Esophagus mucosa (tissue), 1 donor: ENCODE measurements at regions not wholly inside any gene's neighbourhood (a gene's known extent, or its start where the extent isn't known, plus 50 kb on each side); places are given as distances from the start of the nearest gene placed in this dataset.
A peak's percentile ranks its signal among the peaks of the same experiment; 100 is the strongest.

ENCODE experiments used
- ATAC-seq: fragments of 200-7000 bp; cut with Tn5 transposase; one replicate; pipeline ENCODE4 v1.9.1; 2020
- donor health status: DM: yes; HTN: yes; CAD: no.

- ATAC-seq: no peak
Measured at GRCh38 chr2:60045456-60045855, 508.0 kb downstream of the BCL11A start.

- ATAC-seq: no peak
Measured at GRCh38 chr2:60044484-60044883, 509.0 kb downstream of the BCL11A start.

- ATAC-seq: no peak
Measured at GRCh38 chr2:60042023-60042422, 511.4 kb downstream of the BCL11A start.

GRCh38 chr2:60033325-60033724 lies 520.1 kb downstream of the BCL11A start:
- ATAC-seq: peak; percentile 75

- ATAC-seq: no peak
Measured at GRCh38 chr2:60029566-60029883, 523.9 kb downstream of the BCL11A start.

- ATAC-seq: no peak
Measured at GRCh38 chr2:60028849-60029565, 524.4 kb downstream of the BCL11A start.

GRCh38 chr2:60025496-60025895 lies 528.0 kb downstream of the BCL11A start:
- no peak for ATAC-seq

- ATAC-seq: no peak
Measured at GRCh38 chr2:60023256-60023985, 530.0 kb downstream of the BCL11A start.

GRCh38 chr2:60007671-60008070 lies 545.8 kb downstream of the BCL11A start:
- ATAC-seq: no peak

- ATAC-seq: no peak
Measured at GRCh38 chr2:60003076-60003475, 550.4 kb downstream of the BCL11A start.

- ATAC-seq: no peak
Measured at GRCh38 chr2:60002183-60002867, 551.1 kb downstream of the BCL11A start.

- ATAC-seq: no peak
Measured at GRCh38 chr2:60000686-60001085, 552.8 kb downstream of the BCL11A start.

GRCh38 chr2:59998324-59998723 lies 555.1 kb downstream of the BCL11A start:
- no peak for ATAC-seq

GRCh38 chr2:59997371-59997770 lies 556.1 kb downstream of the BCL11A start:
- ATAC-seq: no peak

- no peak for ATAC-seq
Measured at GRCh38 chr2:59996855-59997254, 556.6 kb downstream of the BCL11A start.

- no peak for ATAC-seq
Measured at GRCh38 chr2:59993726-59994125, 559.7 kb downstream of the BCL11A start.

- ATAC-seq: no peak
Measured at GRCh38 chr2:59988341-59988740, 565.1 kb downstream of the BCL11A start.

GRCh38 chr2:59986511-59986910 lies 566.9 kb downstream of the BCL11A start:
- ATAC-seq: no peak

GRCh38 chr2:59985923-59986322 lies 567.5 kb downstream of the BCL11A start:
- ATAC-seq: no peak

- no peak for ATAC-seq
Measured at GRCh38 chr2:59974051-59974766, 579.2 kb downstream of the BCL11A start.

- no peak for ATAC-seq
Measured at GRCh38 chr2:59969161-59969560, 584.3 kb downstream of the BCL11A start.

GRCh38 chr2:59968441-59968840 lies 585.0 kb downstream of the BCL11A start:
- ATAC-seq: no peak

- ATAC-seq: no peak
Measured at GRCh38 chr2:59967691-59968090, 585.8 kb downstream of the BCL11A start.
